Cardiac fibroblast (primary cell): ENCODE measurements at regions not wholly inside any gene's neighbourhood (a gene's known extent, or its start where the extent isn't known, plus 50 kb on each side); places are given as distances from the start of the nearest gene placed in this dataset.

Experiments
- DNase-seq, 2 donors: peaks; one replicate each; pipeline versions ENCODE4 v3.0.0 to v3.0.0-alpha.2; 2010; ENCODE audit warnings: low read depth in 2 of 2
- H3K4me3 ChIP-seq, 2 donors: replicated peaks in 1 of 2; 1 replicate in 1 of 2; 2 replicates in 1 of 2; pipeline ENCODE4 v1.5.1; 2011; ENCODE audit warnings: low read depth in 2 of 2, low read length in 2 of 2, mild to moderate bottlenecking in 2 of 2, moderate library complexity in 1 of 2
- TF ChIP-seq, protein P1 (sequence below): IDR thresholded peaks from one replicate; pipeline ENCODE4 v1.5.1; 2011; ENCODE audit warnings: low read depth, mild to moderate bottlenecking, low read length, inconsistent platforms

DNA sequence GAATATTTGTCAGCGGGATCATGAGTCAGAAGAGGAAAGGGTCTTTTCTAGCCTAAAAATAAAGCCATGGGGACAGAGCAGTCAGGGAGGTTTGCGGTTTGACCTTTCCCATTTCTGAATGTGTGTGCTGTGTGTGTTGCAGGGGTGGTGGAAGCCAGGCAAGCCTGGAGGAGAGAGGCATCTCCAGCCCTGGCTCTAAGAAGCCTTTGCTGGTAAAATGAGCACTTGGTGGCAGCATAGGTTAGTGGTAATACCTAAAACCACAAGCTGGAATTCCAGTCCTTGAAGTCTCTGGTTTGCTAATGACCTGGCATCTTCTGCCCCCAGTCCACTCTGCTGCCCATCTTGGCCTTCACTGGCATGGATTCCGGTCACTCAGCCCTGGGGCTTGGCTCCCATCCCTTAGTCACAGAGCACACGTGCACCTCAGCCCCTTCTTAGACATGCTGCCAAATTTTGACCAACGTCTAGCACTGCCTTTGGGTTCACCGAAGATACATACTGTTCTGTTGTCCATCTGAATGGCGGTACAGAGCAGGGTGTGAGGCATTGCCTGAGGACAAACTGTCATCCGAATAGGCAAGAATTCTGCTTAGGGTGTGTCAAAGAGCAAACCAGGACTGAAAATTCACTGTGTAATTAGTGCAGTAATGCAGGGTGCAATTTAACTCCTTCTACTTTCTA, 52.7 kb downstream of the KCNA5 start:
- DNase-seq: peak; percentile 22 to 71
- TF ChIP-seq, protein P1, sequence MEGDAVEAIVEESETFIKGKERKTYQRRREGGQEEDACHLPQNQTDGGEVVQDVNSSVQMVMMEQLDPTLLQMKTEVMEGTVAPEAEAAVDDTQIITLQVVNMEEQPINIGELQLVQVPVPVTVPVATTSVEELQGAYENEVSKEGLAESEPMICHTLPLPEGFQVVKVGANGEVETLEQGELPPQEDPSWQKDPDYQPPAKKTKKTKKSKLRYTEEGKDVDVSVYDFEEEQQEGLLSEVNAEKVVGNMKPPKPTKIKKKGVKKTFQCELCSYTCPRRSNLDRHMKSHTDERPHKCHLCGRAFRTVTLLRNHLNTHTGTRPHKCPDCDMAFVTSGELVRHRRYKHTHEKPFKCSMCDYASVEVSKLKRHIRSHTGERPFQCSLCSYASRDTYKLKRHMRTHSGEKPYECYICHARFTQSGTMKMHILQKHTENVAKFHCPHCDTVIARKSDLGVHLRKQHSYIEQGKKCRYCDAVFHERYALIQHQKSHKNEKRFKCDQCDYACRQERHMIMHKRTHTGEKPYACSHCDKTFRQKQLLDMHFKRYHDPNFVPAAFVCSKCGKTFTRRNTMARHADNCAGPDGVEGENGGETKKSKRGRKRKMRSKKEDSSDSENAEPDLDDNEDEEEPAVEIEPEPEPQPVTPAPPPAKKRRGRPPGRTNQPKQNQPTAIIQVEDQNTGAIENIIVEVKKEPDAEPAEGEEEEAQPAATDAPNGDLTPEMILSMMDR: no peak

DNA sequence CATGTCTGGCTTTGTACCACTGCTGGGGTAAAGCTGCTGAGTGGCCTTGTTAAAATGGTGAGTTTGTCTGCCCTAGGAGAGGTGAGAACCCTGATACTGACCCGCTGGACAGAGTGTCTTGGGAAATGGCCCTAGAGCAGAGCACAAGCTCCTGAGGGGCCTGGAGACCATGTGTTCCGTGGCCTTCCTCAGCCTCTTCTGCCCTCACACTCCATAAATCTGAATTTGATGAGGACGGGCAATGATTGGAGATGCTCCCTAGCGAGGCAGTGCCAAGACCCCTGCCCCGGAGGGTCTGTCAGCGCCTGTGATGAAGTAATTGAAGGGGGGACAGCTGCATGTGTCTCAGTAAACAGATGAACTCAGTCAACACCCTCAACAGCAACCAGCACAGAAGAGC, 54.1 kb downstream of the KCNA5 start:
- no peak overlapping the region for H3K4me3 ChIP-seq
- DNase-seq: no peak
- TF ChIP-seq, protein P1: no peak

More for the DNA sequence above, 52.7 kb downstream of the KCNA5 start:
- no peak overlapping the region for H3K4me3 ChIP-seq

DNA sequence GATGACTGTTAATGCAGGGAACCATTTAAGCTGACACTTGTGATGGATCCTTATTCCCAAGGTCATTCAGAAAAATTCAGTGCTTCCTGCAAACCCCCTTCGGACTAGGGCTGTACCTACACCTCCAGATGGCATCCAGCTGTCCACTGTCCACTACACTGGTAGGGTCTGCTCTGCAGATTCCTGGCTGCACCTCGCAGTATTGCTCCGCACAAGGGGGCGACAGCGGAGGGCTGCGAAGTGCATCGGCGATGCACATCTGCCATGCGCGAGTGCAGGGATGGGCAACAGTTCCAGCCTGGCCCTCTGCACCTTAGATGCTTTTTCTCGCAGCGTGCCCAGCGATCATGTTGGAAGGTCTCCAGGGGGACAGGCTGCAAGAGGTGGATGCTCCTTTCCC, 55.5 kb downstream of the KCNA5 start:
- no peak overlapping the region for H3K4me3 ChIP-seq
- DNase-seq: no peak
- TF ChIP-seq, protein P1: no peak

DNA sequence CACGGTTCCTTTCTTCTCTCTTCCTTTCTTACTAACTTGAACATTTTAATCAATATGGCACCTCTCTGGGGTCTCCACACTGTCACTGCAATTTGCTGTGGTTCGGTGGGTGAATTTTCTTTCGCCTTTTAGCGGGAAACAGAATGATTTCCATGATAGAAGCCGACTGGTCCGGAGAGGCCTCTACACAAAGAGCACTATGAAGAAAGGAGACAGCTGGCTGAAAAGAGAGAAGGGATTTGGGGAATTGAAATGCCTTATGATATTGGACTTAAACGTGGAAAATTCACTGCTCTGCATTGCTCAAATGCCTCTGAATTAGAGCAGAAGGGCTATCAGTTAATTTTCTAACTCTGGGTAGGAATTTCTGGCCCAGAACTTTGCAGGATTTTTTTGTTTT, 55.9 kb downstream of the KCNA5 start:
- DNase-seq: no peak
- H3K4me3 ChIP-seq: no peak overlapping the region
- TF ChIP-seq, protein P1: no peak

DNA sequence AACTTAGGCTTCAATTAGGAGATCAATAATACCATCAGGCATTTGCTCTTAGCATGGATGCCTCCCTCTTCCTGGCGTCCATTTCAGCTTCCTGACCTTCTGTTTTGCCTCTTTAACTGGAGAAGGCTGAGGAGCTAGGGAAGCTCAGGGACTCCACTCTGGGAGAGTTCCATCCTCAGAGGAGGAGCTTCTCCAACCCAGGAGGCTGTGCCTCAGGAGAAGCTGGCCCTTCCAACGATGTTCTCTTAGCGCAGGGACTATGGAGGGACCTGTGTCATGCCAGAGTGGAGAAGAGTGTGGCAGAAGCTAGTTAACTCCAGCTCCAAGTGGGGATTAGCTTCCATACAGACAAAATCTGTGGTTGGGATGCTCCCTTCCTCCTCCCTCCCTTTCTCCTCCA, 58.0 kb downstream of the KCNA5 start:
- no peak overlapping the region for H3K4me3 ChIP-seq
- no peak for DNase-seq
- TF ChIP-seq, protein P1: no peak

- DNase-seq: peak; percentile 6 to 87
- TF ChIP-seq, protein P1: no peak
These were observed 58.6 kb downstream of the KCNA5 start for GRCh38 chr12:5102261-5102789.

More at GRCh38 chr12:5102261-5102789, 58.6 kb downstream of the KCNA5 start:
- no peak overlapping the region for H3K4me3 ChIP-seq
